ENCODE measurements at regions not wholly inside any gene's neighbourhood (a gene's known extent, or its start where the extent isn't known, plus 50 kb on each side); places are given as distances from the start of the nearest gene placed in this dataset.

DNA sequence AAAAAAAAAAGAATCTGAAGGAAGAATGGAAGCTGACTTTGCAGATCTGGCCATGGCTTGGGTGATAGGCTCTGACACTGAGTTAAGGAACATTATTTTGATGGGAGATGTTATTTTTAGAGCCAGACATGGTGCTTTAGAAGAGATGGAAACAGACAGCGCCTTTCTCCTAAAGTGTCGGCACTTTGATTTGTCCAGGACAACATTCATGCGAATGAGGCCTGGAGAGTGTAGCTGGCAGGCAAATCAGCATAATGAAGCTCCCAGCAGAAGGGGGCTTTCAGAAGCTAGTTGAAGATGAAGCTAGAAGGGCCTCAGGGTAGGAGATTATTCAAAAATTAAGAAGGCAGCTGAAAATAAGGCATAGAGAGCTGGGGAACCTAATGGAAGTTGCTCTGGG, 397.7 kb downstream of the RWDD3 start:
- TF ChIP-seq, protein P1, sequence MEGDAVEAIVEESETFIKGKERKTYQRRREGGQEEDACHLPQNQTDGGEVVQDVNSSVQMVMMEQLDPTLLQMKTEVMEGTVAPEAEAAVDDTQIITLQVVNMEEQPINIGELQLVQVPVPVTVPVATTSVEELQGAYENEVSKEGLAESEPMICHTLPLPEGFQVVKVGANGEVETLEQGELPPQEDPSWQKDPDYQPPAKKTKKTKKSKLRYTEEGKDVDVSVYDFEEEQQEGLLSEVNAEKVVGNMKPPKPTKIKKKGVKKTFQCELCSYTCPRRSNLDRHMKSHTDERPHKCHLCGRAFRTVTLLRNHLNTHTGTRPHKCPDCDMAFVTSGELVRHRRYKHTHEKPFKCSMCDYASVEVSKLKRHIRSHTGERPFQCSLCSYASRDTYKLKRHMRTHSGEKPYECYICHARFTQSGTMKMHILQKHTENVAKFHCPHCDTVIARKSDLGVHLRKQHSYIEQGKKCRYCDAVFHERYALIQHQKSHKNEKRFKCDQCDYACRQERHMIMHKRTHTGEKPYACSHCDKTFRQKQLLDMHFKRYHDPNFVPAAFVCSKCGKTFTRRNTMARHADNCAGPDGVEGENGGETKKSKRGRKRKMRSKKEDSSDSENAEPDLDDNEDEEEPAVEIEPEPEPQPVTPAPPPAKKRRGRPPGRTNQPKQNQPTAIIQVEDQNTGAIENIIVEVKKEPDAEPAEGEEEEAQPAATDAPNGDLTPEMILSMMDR (IDR thresholded peaks at IDR 0.05; ENCODE audit: insufficient read depth, low read length, poor library complexity, severe bottlenecking): no peak
- no peak overlapping the region for H3K4me3 ChIP-seq (ENCODE audit: low read depth, low read length)
- H3K36me3 ChIP-seq (ENCODE audit: control insufficient read depth, insufficient read depth, low read length): no peaks in the 10 kb centered on the region
- H3K27me3 ChIP-seq (ENCODE audit: control insufficient read depth, insufficient read depth, low read length): no peaks in the 10 kb centered on the region
- no peak for DNase-seq (ENCODE audit: low read depth)

DNA sequence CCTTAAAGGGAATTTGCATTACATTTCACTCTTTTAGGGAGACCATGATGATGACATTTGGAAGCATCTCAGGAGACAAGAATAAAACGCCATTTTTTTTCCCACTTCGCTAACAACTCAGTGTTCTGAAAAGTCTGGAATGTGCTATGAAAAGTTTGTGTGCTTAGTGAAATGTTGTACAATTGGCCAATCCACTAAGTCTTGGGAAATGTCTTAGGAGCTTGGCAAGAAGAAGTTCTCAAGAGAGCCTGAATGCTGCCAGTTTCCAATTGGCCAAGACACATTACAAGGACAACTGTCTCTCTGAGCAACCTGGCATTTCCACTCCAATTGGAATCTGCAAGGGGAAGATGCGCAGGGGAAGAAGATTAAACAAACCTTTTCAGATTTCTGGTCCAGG, 401.8 kb downstream of the RWDD3 start:
- DNase-seq (ENCODE audit: low read depth): no peak
- TF ChIP-seq, protein P1 (IDR thresholded peaks at IDR 0.05; ENCODE audit: insufficient read depth, low read length, poor library complexity, severe bottlenecking): no peak
- Histone ChIP-seq H3K36me3 (ENCODE audit: control insufficient read depth, insufficient read depth, low read length) (no peaks in the 10 kb centered on the region), H3K27me3 (ENCODE audit: control insufficient read depth, insufficient read depth, low read length) (no peaks in the 10 kb centered on the region), H3K4me3 (ENCODE audit: low read depth, low read length) (no peak overlapping the region)

DNA sequence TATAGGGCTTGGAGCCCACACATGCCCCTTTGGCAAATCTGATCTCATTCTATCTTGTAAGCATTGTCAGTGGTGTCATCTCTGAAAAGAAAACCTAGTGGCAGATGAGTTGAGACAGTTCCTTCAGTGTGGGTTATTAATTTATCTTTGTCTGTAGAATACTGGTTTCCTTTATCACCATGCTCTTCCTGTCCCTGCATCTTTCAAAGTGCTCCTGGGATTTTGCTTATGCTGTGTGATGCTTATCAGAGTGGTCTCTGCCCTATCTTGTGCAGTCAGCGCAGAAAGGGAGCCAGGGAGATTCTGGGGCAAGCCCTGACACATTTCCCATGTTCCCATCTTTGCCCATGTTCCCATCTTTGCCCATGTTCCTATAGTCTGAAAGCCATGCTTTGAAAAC, 402.9 kb downstream of the RWDD3 start:
- Histone ChIP-seq H3K36me3 (ENCODE audit: control insufficient read depth, insufficient read depth, low read length) (no peaks in the 10 kb centered on the region), H3K27me3 (ENCODE audit: control insufficient read depth, insufficient read depth, low read length) (no peaks in the 10 kb centered on the region), H3K4me3 (ENCODE audit: low read depth, low read length) (no peak overlapping the region)
- TF ChIP-seq, protein P1 (IDR thresholded peaks at IDR 0.05; ENCODE audit: insufficient read depth, low read length, poor library complexity, severe bottlenecking): no peak
- DNase-seq (ENCODE audit: low read depth): no peak

DNA sequence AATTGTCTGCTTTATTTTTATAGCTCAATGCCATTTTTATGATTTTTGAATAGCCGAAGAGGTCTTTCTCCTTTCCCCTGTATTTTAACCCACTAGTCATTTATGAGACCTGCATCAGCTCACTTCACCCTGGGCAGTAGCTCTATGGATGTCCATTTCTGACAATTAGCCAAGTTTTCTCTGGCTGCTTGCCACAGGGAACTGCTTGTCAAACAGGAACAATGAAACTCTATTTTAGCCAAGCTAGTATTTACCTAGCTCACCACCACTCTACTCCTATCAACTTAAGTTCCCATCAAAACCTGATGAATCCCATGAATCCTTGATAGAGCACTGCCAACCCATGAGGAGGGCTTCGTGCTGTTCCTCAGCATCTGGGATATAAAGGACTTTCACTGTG, 406.7 kb downstream of the RWDD3 start:
- no peaks in the 10 kb centered on the region for H3K36me3 ChIP-seq (ENCODE audit: control insufficient read depth, insufficient read depth, low read length)
- DNase-seq (ENCODE audit: low read depth): no peak
- H3K27me3 ChIP-seq (ENCODE audit: control insufficient read depth, insufficient read depth, low read length): no peaks in the 10 kb centered on the region
- H3K4me3 ChIP-seq (ENCODE audit: low read depth, low read length): no peak overlapping the region
- TF ChIP-seq, protein P1 (IDR thresholded peaks at IDR 0.05; ENCODE audit: insufficient read depth, low read length, poor library complexity, severe bottlenecking): no peak

DNA sequence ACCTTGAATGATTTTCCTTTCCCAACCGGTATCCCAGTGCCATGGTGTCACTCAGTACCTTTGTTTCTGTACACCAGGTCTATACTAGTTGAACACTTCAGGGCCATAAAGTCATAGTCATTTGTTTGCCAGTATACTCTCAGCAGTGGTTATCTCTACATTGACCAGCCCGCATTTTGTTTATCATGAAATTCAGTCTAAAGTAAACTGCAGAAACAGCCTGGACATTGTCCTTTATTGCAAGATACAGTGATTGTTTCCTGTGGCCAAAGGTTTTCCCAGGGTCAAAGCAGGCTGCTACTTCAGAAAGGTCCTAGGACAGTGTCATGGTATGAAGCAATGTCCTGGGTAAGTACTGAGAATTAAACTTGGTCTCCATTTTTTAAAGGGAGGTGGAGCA, 407.4 kb downstream of the RWDD3 start:
- TF ChIP-seq, protein P1 (IDR thresholded peaks at IDR 0.05; ENCODE audit: insufficient read depth, low read length, poor library complexity, severe bottlenecking): no peak
- no peaks in the 10 kb centered on the region for H3K36me3 ChIP-seq (ENCODE audit: control insufficient read depth, insufficient read depth, low read length)
- no peak for DNase-seq (ENCODE audit: low read depth)
- no peaks in the 10 kb centered on the region for H3K27me3 ChIP-seq (ENCODE audit: control insufficient read depth, insufficient read depth, low read length)
- no peak overlapping the region for H3K4me3 ChIP-seq (ENCODE audit: low read depth, low read length)

DNA sequence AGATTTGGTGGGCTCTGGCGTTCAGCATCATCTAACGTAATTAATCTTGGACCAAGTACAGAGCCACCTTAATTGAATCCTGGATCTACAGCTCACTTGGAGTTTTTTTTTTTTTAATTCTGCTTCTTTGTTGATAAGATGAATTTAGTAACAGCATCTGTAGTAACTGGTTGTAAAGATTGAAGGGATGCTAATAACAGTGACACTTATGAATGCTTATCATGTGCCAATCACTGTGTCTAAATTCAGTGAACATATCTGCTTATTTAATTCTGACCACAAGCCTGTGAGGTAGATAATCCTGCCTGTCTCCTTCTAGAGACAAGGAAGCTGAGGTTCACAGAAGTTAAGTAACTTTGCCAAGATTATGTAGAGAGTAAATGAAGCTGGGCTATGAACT, 408.0 kb downstream of the RWDD3 start:
- Histone ChIP-seq H3K4me3 (ENCODE audit: low read depth, low read length) (no peak overlapping the region), H3K36me3 (ENCODE audit: control insufficient read depth, insufficient read depth, low read length) (no peaks in the 10 kb centered on the region), H3K27me3 (ENCODE audit: control insufficient read depth, insufficient read depth, low read length) (no peaks in the 10 kb centered on the region)
- no peak for DNase-seq (ENCODE audit: low read depth)
- TF ChIP-seq, protein P1 (IDR thresholded peaks at IDR 0.05; ENCODE audit: insufficient read depth, low read length, poor library complexity, severe bottlenecking): no peak
